Liver (tissue), 8 donors: ENCODE measurements at regions not wholly inside any gene's neighbourhood (a gene's known extent, or its start where the extent isn't known, plus 50 kb on each side); places are given as distances from the start of the nearest gene placed in this dataset.

ENCODE experiments used
- DNase-seq: peaks from one replicate; pipeline ENCODE4 v3.0.0-alpha.2; 2017; ENCODE audit warnings: low spot score
- H3K27ac ChIP-seq, 2 donors: one replicate each; pipeline ENCODE4 v1.7.0; 2013; ENCODE audit warnings: inconsistent platforms in 2 of 2, low read length in 2 of 2, control low read depth in 1 of 2, low read depth in 1 of 2, mild to moderate bottlenecking in 1 of 2
- H3K27me3 ChIP-seq, 4 donors: one replicate each; pipeline versions ENCODE4 v1.6.1 to v1.7.0; 2013; ENCODE audit warnings: low read length in 3 of 4, inconsistent platforms in 1 of 4, mild to moderate bottlenecking in 1 of 4, moderate library complexity in 1 of 4; ENCODE audit not compliant: control insufficient read depth in 4 of 4, insufficient read depth in 4 of 4
- H3K36me3 ChIP-seq, 4 donors: one replicate each; pipeline versions ENCODE4 v1.6.1 to v1.7.0; 2013; ENCODE audit warnings: low read length in 3 of 4, mild to moderate bottlenecking in 3 of 4, low read depth in 1 of 4, moderate library complexity in 1 of 4; ENCODE audit not compliant: control insufficient read depth in 4 of 4, insufficient read depth in 3 of 4
- H3K4me1 ChIP-seq, 4 donors: one replicate each; pipeline versions ENCODE4 v1.6.1 to v1.7.0; 2013; ENCODE audit warnings: low read length in 3 of 4, mild to moderate bottlenecking in 3 of 4, moderate library complexity in 1 of 4; ENCODE audit not compliant: control insufficient read depth in 4 of 4, insufficient read depth in 4 of 4
- H3K4me3 ChIP-seq, 3 donors: one replicate each; pipeline versions ENCODE4 v1.6.1 to v1.7.0; 2013; ENCODE audit warnings: low read length in 3 of 3, control low read depth in 1 of 3, low read depth in 1 of 3, mild to moderate bottlenecking in 1 of 3
- H3K9ac ChIP-seq, 2 donors: one replicate each; pipeline ENCODE4 v1.7.0; 2013; ENCODE audit warnings: low read length in 2 of 2, mild to moderate bottlenecking in 2 of 2, moderate library complexity in 2 of 2, control low read depth in 1 of 2, low read depth in 1 of 2
- H3K9me3 ChIP-seq, 4 donors: one replicate each; pipeline versions ENCODE4 v1.6.1 to v1.7.0; 2013; ENCODE audit warnings: low read length in 3 of 4; ENCODE audit not compliant: control insufficient read depth in 4 of 4
- EGR1 ChIP-seq, 2 donors: IDR thresholded peaks; 2 replicates each; pipeline ENCODE4 v1.6.1; 2016 to 2018; ENCODE audit warnings: antibody characterized with exemption in 2 of 2, low read depth in 2 of 2
- FOXA1 ChIP-seq: IDR thresholded peaks from 2 replicates; pipeline ENCODE4 v1.6.1; 2016; ENCODE audit warnings: antibody characterized with exemption
- GABPA ChIP-seq, 2 donors: IDR thresholded peaks in 1 of 2; conservative IDR thresholded peaks in 1 of 2; 2 replicates each; pipeline ENCODE4 v1.6.1; 2016; ENCODE audit warnings: antibody characterized with exemption in 2 of 2, mild to moderate bottlenecking in 1 of 2, moderate library complexity in 1 of 2
- HNF4A ChIP-seq, 2 donors: conservative IDR thresholded peaks; 2 replicates each; pipeline ENCODE4 v1.6.1; 2016; ENCODE audit warnings: antibody characterized with exemption in 2 of 2, mild to moderate bottlenecking in 2 of 2
- HNF4G ChIP-seq: IDR thresholded peaks from 2 replicates; pipeline ENCODE4 v1.6.1; 2016; ENCODE audit warnings: antibody characterized with exemption
- JUND ChIP-seq, 2 donors: IDR thresholded peaks; 2 replicates each; pipeline ENCODE4 v1.6.1; 2016; ENCODE audit warnings: antibody characterized with exemption in 2 of 2
- NR2F2 ChIP-seq: IDR thresholded peaks from 2 replicates; pipeline ENCODE4 v1.6.1; 2016; ENCODE audit warnings: antibody characterized with exemption
- RAD21 ChIP-seq, 2 donors: IDR thresholded peaks; 2 replicates each; pipeline ENCODE4 v1.6.1; 2016; ENCODE audit warnings: antibody characterized with exemption in 2 of 2, mild to moderate bottlenecking in 2 of 2
- SP1 ChIP-seq: IDR thresholded peaks from 2 replicates; pipeline ENCODE4 v1.6.1; 2018; ENCODE audit warnings: antibody characterized with exemption, mild to moderate bottlenecking
- YY1 ChIP-seq: IDR thresholded peaks from 2 replicates; pipeline ENCODE4 v1.6.1; 2016; ENCODE audit warnings: antibody characterized with exemption, mild to moderate bottlenecking
- WGBS: extraction: QIAGEN DNeasy Blood & Tissue Kit; methylation state at CpG from one replicate; pipeline ENCODE4 v1.1.7; 2013; 5-methylcytosine and 5-hydroxymethylcytosine counted together
- TF ChIP-seq, protein P1 (sequence below): IDR thresholded peaks from 2 replicates; pipeline ENCODE4 v1.6.1; 2016; ENCODE audit warnings: antibody characterized with exemption
- TF ChIP-seq, protein P2 (sequence below): IDR thresholded peaks from 2 replicates; pipeline ENCODE4 v1.6.1; 2016; ENCODE audit warnings: antibody characterized with exemption
- TF ChIP-seq, protein P3 (sequence below): fragments of 150-350 bp; IDR thresholded peaks from 2 replicates; pipeline ENCODE4 v1.5.1; 2017; ENCODE audit warnings: improper control_type of control experiment, low read depth, low read length; ENCODE audit not compliant: missing input control
- TF ChIP-seq, protein P4 (sequence below): IDR thresholded peaks from 2 replicates; pipeline ENCODE4 v1.6.1; 2016; ENCODE audit warnings: antibody characterized with exemption, mild to moderate bottlenecking
- donor health status: healthy.
- donor health status: healthy.
- donor health status: healthy.
- donor health status: healthy.
- donor health status: healthy.

- no peaks in the 10 kb centered on the region for H3K9me3 ChIP-seq
- H3K9ac ChIP-seq = no peak overlapping the region
- TF ChIP-seq JUND (IDR thresholded peaks at IDR 0.05) = no peak
- no peak for TF ChIP-seq GABPA (IDR thresholded peaks at IDR 0.05 in 1 of 2, conservative IDR thresholded peaks at IDR 0.05 in 1 of 2)
- TF ChIP-seq, protein P1, sequence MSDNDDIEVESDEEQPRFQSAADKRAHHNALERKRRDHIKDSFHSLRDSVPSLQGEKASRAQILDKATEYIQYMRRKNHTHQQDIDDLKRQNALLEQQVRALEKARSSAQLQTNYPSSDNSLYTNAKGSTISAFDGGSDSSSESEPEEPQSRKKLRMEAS = no peak
- no peak for TF ChIP-seq SP1
- TF ChIP-seq HNF4G = no peak
- no peak for TF ChIP-seq EGR1 (IDR thresholded peaks at IDR 0.05; ENCODE audit: low read depth in 2 of 2)
- no peak for TF ChIP-seq FOXA1
- TF ChIP-seq, protein P2, sequence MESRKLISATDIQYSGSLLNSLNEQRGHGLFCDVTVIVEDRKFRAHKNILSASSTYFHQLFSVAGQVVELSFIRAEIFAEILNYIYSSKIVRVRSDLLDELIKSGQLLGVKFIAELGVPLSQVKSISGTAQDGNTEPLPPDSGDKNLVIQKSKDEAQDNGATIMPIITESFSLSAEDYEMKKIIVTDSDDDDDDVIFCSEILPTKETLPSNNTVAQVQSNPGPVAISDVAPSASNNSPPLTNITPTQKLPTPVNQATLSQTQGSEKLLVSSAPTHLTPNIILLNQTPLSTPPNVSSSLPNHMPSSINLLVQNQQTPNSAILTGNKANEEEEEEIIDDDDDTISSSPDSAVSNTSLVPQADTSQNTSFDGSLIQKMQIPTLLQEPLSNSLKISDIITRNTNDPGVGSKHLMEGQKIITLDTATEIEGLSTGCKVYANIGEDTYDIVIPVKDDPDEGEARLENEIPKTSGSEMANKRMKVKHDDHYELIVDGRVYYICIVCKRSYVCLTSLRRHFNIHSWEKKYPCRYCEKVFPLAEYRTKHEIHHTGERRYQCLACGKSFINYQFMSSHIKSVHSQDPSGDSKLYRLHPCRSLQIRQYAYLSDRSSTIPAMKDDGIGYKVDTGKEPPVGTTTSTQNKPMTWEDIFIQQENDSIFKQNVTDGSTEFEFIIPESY = no peak
- no peaks in the 10 kb centered on the region for H3K27me3 ChIP-seq
- no peak overlapping the region for H3K4me3 ChIP-seq
- no peaks in the 10 kb centered on the region for H3K36me3 ChIP-seq
- 94% methylated on average over 1 of the region's 1 CpG for WGBS
- no peaks in the 10 kb centered on the region for H3K4me1 ChIP-seq
- no peak overlapping the region for H3K27ac ChIP-seq
- no peak for DNase-seq
Observed at GRCh38 chr12:24240707-24241106, 291.2 kb upstream of the SOX5 start.

DNA sequence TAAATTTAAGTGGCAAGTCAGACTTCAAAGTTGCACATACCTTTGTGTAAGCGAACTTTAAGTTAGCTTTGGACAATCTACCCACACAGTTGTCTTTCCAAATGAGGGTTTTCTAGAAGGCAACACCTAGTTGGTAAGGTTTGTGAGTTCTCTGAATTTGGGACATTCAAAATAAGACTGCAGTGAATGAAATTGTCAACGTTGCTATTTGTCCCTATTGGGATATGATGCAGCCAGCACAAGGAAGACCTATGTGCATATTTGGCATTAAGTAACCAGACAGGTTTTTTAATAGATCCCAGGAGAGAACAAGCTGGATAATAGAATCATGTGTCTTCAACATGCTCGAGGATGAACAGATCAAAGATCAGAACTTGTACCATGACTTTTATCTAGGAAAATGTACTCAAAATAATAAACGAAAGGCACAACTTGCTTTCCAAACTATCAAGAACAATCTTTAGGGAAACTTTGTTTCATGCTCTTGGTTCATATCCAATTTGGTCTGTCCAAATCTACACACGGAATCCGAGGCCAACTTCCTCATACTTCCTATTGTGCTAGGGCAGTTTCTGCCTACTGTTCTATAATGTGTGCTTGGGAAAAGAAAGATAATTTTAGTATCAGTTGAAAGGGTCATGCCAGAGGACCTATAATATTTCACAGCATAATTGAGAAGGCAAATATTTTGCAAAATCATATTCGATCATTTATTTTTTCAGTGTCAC is 284.2 kb upstream of the SOX5 start:
- Histone ChIP-seq H3K27ac (no peak overlapping the region), H3K36me3 (no peaks in the 10 kb centered on the region), H3K9me3 (no peaks in the 10 kb centered on the region), H3K4me1 (no peaks in the 10 kb centered on the region), H3K27me3 (no peaks in the 10 kb centered on the region), H3K4me3 (no peak overlapping the region), H3K9ac (no peak overlapping the region)
- 64% methylated on average over 7 of the region's 7 CpGs for WGBS
- TF ChIP-seq SP1 (no peak), HNF4G (no peak)
- no peak for DNase-seq

DNA sequence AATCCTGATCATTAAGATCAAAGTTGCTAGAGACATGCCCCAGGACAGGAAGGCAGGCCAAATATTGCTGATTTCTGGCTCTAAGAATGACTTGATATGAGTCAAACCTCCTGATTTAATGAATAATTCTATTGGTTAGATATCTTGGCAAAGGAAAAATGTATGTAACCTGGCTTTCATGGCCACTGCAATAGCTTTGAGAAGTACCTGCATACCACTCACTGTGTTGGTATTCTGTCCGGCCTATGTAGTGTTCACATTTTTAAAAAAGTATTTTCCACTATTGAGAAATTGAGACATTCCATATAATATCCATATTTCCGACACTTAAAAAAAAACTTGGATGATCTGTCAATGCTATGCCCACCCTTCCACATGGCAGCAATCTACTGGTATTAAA is 283.1 kb upstream of the SOX5 start:
- Histone ChIP-seq H3K36me3 (no peaks in the 10 kb centered on the region), H3K4me1 (no peaks in the 10 kb centered on the region), H3K27me3 (no peaks in the 10 kb centered on the region), H3K9ac (no peak overlapping the region), H3K27ac (no peak overlapping the region), H3K9me3 (no peaks in the 10 kb centered on the region), H3K4me3 (no peak overlapping the region)
- TF ChIP-seq RAD21 (IDR thresholded peaks at IDR 0.05) (no peak), EGR1 (IDR thresholded peaks at IDR 0.05; ENCODE audit: low read depth in 2 of 2) (no peak), HNF4A (conservative IDR thresholded peaks at IDR 0.05) (no peak), NR2F2 (no peak), JUND (IDR thresholded peaks at IDR 0.05) (no peak), YY1 (no peak), SP1 (no peak), GABPA (IDR thresholded peaks at IDR 0.05 in 1 of 2, conservative IDR thresholded peaks at IDR 0.05 in 1 of 2) (no peak)
- TF ChIP-seq, protein P1 = no peak
- TF ChIP-seq, protein P3, sequence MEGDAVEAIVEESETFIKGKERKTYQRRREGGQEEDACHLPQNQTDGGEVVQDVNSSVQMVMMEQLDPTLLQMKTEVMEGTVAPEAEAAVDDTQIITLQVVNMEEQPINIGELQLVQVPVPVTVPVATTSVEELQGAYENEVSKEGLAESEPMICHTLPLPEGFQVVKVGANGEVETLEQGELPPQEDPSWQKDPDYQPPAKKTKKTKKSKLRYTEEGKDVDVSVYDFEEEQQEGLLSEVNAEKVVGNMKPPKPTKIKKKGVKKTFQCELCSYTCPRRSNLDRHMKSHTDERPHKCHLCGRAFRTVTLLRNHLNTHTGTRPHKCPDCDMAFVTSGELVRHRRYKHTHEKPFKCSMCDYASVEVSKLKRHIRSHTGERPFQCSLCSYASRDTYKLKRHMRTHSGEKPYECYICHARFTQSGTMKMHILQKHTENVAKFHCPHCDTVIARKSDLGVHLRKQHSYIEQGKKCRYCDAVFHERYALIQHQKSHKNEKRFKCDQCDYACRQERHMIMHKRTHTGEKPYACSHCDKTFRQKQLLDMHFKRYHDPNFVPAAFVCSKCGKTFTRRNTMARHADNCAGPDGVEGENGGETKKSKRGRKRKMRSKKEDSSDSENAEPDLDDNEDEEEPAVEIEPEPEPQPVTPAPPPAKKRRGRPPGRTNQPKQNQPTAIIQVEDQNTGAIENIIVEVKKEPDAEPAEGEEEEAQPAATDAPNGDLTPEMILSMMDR = no peak
- TF ChIP-seq, protein P4, sequence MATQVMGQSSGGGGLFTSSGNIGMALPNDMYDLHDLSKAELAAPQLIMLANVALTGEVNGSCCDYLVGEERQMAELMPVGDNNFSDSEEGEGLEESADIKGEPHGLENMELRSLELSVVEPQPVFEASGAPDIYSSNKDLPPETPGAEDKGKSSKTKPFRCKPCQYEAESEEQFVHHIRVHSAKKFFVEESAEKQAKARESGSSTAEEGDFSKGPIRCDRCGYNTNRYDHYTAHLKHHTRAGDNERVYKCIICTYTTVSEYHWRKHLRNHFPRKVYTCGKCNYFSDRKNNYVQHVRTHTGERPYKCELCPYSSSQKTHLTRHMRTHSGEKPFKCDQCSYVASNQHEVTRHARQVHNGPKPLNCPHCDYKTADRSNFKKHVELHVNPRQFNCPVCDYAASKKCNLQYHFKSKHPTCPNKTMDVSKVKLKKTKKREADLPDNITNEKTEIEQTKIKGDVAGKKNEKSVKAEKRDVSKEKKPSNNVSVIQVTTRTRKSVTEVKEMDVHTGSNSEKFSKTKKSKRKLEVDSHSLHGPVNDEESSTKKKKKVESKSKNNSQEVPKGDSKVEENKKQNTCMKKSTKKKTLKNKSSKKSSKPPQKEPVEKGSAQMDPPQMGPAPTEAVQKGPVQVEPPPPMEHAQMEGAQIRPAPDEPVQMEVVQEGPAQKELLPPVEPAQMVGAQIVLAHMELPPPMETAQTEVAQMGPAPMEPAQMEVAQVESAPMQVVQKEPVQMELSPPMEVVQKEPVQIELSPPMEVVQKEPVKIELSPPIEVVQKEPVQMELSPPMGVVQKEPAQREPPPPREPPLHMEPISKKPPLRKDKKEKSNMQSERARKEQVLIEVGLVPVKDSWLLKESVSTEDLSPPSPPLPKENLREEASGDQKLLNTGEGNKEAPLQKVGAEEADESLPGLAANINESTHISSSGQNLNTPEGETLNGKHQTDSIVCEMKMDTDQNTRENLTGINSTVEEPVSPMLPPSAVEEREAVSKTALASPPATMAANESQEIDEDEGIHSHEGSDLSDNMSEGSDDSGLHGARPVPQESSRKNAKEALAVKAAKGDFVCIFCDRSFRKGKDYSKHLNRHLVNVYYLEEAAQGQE = no peak
- WGBS = 92% methylated on average over 2 of the region's 2 CpGs
- no peak for DNase-seq
